H1 (cell line): ENCODE measurements at regions not wholly inside any gene's neighbourhood (a gene's known extent, or its start where the extent isn't known, plus 50 kb on each side); places are given as distances from the start of the nearest gene placed in this dataset.

Experiments used
- KDM1A ChIP-seq: fragments of 200-600, 300-600 bp; sonication (generic); IDR thresholded peaks from 2 replicates; pipeline ENCODE4 v1.7.1; 2016; ENCODE audit warnings: mild to moderate bottlenecking, low read length, borderline replicate concordance
- TF ChIP-seq, protein P1 (sequence below): IDR thresholded peaks from 2 replicates; pipeline ENCODE4 v1.6.1; 2011; ENCODE audit warnings: low read length, improper control_type of control experiment

DNA sequence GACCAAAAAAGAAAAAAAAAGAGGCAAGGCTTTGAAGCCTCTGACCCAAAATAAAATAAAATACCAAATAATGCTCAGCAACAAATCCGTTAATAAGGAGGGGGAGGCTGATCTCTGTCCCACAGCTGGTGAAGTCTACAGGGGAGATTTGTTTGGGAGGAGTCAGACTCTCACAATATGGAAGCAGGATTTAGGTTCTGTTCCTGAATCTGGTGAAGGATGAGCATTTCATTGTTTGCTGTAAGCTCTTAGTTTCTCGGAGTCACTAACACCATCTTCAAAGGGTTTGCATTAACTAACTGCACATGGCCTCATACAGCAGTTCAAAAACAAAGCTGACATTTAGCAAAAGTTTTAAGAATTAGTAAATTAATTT lies 339.4 kb upstream of the TNP1 start (continued):
- TF ChIP-seq, protein P1, sequence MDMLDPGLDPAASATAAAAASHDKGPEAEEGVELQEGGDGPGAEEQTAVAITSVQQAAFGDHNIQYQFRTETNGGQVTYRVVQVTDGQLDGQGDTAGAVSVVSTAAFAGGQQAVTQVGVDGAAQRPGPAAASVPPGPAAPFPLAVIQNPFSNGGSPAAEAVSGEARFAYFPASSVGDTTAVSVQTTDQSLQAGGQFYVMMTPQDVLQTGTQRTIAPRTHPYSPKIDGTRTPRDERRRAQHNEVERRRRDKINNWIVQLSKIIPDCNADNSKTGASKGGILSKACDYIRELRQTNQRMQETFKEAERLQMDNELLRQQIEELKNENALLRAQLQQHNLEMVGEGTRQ, result no peak
- no peak for TF ChIP-seq KDM1A
